ENCODE measurements at regions not wholly inside any gene's neighbourhood (a gene's known extent, or its start where the extent isn't known, plus 50 kb on each side); places are given as distances from the start of the nearest gene placed in this dataset.
"Not testable (repeated sequence)": the region's sequence is repeated elsewhere in the genome, so short reads cannot be mapped to it uniquely, and the experiment has no call there.

GRCh38 chr21:22189278-22189677 lies 1191.1 kb downstream of the NCAM2 start:
- no peak for DNase-seq

DNA sequence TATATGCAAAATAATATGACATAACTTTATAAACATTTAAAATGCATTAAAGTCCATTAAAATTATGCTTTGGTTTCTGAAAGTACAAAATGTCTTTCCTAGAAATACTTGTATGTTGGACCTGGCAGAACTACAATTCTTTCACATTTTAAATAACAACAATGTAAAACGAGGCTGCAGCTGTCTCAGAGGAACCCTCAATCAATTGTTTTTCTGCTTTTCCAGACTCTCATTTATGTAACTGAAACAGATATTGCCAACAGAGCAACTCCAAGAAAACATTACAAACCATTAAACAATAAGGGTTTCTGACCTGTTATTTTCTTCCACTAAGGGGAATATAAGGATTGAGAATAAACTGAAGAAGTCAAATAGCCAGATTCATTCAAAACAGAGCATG lies 1193.4 kb downstream of the NCAM2 start:
- peak; percentile 78 for DNase-seq

- DNase-seq, result no peak
Observed at GRCh38 chr21:22192766-22193165, 1194.6 kb downstream of the NCAM2 start.

GRCh38 chr21:22194986-22195385 lies 1196.8 kb downstream of the NCAM2 start:
- not testable (repeated sequence) for DNase-seq

- DNase-seq, result no peak
Observed at GRCh38 chr21:22200378-22201092, 1202.3 kb downstream of the NCAM2 start.

- peak; percentile 53 for DNase-seq
Observed at GRCh38 chr21:22201126-22201525, 1202.9 kb downstream of the NCAM2 start.

GRCh38 chr21:22201669-22202068 lies 1203.5 kb downstream of the NCAM2 start:
- no peak for DNase-seq

- no peak for DNase-seq
Observed at GRCh38 chr21:22209304-22209700, 1211.1 kb downstream of the NCAM2 start.

DNA sequence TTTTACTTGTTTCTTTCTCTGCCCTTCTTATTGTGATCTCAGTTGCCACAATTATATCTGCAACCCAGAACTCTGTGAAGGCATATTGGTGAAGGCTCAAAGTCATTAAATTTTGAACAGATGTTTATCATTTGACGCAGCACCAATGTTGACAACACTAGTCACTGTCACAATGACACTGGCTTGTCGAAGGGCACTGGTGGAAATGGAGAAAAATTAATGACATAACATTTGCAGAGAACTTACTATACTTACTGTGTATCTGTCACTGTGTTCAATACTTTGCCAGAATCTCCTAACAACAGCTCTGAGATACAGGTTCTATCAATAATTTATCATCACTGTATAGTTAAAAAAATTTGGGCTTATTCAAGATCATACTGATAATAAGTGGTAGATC lies 1213.7 kb downstream of the NCAM2 start:
- no peak for DNase-seq

GRCh38 chr21:22223385-22223784 lies 1225.2 kb downstream of the NCAM2 start:
- DNase-seq, result no peak

DNA sequence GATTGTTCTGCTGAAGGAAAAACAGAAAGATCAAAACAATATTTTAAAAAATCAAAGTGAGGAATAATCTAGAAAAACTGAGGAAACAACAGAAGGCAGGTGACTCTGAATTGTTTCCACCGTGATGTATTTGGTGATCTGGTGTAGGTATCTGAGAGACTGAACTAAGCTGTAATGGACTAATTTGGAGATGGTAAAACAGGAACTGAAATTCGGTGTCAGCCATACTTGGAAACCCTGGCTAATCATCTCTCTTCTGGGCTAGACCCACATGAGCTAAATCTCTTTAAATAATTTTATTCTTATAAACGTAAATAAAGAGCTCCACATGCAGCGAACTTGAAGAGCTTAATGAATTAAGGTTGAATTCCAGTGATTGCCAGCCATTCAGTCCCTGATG lies 1226.1 kb downstream of the NCAM2 start:
- no peak for DNase-seq

- DNase-seq, result no peak
Observed at GRCh38 chr21:22225299-22225698, 1227.1 kb downstream of the NCAM2 start.

- DNase-seq, result no peak
Observed at GRCh38 chr21:22231013-22231412, 1232.8 kb downstream of the NCAM2 start.

DNA sequence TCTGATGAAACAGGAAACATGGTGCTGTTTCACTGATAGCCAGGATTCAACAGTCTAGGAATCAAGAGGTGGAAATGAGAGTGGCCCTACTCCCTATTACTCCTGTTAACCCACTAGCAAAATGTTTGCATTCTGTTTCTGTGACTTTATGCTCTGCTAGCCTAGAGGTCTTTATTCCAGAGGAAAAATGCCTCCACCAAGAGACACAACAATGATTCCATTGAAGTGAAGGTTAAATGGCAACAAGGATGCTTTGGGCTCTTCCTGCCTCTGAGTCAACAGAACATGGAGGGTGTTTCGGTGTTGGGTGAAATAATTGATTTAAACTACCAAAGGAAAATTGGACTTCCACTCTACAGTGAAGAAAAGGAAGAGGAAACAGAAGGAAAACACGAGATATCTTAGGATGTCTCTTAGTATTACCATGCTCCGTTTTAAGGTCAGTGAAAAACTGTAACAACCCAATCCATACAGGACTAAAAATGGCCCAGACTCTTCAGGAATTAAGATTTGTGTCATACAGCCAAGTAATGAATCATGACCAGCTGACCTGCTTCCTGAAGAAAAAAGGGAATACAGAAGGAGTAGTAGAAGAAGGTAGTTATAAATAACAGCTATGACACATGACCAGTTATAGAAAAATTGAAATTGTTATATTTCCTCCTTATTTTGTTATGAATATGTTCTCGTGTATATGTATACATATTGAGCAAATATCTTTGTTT lies 1237.8 kb downstream of the NCAM2 start:
- DNase-seq, result no peak

DNA sequence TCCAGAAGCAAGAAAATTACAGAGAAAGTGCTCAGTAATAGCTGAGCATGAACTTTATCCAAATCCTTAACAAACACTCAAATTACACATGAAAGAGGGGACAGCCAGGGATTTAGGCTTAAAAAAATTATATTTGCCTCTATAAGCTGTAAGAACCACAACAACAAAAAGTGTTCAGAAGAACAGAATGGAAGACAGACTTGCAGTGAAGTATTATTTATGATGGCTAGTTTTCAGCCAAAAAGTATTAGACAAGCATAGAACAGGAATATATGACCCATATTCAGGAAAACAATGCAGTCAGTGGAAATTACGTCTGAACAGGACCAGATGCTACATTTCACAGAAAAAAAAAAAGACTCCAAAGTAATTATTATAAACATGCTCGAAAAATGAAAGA lies 1246.3 kb downstream of the NCAM2 start:
- peak; percentile 24 for DNase-seq

GRCh38 chr21:22250355-22250754 lies 1252.1 kb downstream of the NCAM2 start:
- DNase-seq, result no peak

DNA sequence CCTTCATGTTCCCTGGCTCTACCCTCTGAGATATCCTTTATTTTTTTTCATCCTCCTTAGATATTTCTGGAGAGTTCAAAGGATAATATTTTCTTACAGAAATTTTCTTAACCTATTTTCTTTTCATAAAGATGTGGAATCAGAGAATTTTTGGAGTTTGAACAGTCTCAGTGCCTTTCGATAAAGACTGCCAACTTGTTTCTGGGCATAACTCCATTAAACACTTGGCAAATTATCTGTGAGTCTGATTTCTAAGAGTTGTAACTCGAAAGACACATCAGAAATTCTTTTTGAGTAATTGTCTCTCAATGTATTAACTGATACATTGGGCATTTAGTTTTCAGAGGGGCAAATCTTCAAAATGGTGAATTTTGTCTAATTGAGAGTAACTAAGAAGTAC lies 1255.6 kb downstream of the NCAM2 start:
- no peak for DNase-seq

- no peak for DNase-seq
Observed at GRCh38 chr21:22258821-22259220, 1260.6 kb downstream of the NCAM2 start.

- no peak for DNase-seq
Observed at GRCh38 chr21:22260274-22260673, 1262.1 kb downstream of the NCAM2 start.

- no peak for DNase-seq
Observed at GRCh38 chr21:22263890-22264289, 1265.7 kb downstream of the NCAM2 start.

DNA sequence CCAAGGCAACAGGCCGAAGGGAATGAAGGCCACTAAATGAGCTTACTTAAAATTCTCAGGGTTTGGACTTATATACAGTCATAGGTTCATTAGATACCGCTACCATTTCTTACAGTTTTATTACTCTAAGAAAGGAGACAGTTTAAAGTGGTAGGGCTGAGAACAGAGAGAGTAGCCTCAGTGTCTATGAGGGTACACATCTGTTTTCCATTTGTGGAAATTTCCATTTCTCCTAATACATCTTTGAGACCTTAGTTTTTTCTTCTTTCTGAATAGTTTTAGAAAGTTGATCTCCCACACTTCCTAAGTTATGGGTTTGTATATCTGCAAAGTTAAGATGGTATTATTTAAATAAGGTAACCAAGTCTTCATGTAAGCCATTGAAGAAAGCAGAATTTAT lies 1279.1 kb downstream of the NCAM2 start:
- peak; percentile 9 for DNase-seq

DNA sequence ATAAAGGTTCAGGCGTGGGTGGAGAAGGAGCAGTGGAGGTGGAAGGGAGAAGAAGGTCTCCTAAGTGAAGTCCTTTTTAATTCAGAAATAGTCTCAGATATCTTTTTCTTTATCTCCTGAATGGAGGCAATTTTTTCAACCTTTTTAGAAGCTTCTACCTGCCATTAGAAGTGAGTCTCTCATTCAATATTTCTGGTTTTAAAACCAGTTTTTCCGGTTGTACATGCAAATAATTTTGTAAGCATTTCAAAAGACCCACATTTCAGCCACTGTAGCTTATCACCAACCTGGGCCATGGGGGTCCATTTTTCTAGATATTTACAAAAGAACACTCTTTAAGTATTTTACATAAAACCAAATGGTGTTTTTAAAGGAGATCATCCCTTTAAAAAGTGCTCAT lies 1280.2 kb downstream of the NCAM2 start:
- no peak for DNase-seq

DNA sequence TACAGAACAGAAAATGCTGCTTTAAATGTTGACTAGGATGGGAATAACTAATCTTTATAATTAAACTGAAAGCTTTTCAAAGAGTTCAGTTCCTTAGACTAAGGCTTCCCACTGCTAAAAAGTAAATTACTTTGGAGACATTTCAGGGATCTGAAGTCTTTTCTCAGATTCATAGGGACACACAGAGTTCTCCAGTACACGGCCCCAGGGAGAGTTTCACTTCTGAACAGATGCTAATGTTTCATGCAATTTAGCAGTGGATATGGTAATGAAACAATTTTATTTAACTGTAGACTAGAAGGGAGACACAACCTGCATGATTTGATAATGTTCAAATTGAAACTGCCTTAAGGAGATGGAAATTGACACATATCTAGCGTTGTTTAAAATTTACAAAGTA lies 1282.6 kb downstream of the NCAM2 start:
- no peak for DNase-seq

DNA sequence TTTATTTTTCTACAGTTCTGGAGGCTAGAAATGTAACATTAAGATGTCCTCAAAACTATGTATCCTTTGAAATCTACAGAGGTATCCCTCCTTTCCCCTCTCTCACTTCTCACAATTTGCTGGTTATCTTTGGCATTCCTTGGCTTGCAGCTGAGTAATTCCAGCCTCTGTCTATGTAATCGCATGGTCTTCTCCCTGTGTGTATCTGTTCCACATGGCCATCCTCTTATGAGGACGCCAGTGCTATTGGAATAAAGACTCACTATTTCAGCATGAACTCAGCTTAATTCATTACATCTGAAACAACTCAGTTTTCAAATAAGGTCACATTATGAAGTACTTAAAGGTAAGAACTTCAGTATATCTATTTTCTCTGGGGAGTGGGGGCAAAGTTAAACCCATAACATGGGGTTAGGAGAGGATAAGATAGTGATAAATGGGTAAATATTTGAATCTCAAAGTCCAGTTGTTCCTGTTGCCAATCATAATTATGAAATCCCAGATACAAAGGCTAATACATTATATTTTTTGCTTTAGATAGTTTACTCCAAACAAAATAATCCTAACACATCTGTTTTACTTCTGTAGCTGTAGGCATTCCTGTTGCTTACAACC lies 1290.8 kb downstream of the NCAM2 start:
- DNase-seq, result no peak
